GM19238 (cell line): ENCODE measurements at regions not wholly inside any gene's neighbourhood (a gene's known extent, or its start where the extent isn't known, plus 50 kb on each side); places are given as distances from the start of the nearest gene placed in this dataset.

ENCODE experiments used
- DNase-seq: peaks from one replicate; pipeline ENCODE4 v3.0.0; 2011; ENCODE audit warnings: low spot score; ENCODE audit not compliant: insufficient read length

DNA sequence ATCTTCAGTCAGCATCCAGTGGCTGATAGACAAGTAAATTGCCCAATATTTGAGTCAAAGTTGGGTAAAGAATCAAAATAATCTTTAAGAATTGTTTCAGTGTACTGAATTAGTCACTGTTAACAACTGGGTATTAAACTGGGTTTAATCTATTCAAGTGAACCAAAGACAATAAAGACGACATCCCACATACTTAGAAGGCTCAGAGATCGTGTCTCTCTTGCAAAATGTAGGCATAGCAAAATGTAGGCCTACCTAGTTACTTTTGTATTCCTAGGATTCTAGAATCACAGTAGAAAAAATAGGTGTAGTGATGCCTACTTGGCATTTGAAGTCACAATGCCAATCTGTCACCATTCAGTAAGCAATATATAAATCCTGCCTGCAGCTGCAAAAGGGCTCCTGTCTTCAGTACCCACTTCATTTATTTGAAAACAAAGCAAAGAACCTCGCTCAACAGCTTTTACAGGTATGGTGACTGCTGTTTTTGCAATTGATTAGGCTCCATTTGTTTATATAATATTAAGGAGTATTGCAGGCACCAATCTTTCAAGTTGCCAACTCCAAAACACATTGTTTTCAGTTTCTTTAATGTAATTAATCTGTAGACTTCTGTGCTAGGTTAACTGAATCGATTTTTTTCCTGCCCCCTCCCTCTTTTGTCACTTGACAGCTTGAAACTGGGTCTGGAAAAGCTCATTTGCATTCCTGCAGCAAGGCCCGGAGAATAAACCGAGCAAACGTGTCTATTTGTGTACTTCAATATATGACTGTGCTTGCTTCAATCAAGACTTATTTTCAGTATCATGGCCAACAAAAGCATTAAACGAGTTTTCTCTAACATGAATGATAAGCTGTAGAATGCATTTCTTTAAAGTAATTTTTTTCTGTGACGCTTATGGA, 1074.9 kb downstream of the TDRD15 start:
- no peak for DNase-seq

DNA sequence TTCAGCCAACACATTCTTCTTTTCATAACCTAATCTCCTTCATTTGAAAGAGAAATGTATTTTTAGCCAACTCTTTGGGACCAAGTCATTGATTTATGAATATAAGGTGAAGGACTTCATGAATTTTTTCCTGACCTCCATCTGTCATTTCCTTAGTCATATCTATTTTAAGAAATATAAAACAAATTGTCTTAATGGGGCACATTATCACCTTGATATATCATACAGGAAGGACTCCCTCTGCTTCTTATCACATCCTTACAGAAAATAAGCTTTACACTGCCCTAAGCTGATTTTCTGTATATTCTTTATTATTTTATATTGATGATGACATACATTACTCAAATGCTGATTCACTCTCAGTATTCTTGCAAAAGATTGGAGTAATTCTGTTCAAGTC, 1076.2 kb downstream of the TDRD15 start:
- no peak for DNase-seq

DNA sequence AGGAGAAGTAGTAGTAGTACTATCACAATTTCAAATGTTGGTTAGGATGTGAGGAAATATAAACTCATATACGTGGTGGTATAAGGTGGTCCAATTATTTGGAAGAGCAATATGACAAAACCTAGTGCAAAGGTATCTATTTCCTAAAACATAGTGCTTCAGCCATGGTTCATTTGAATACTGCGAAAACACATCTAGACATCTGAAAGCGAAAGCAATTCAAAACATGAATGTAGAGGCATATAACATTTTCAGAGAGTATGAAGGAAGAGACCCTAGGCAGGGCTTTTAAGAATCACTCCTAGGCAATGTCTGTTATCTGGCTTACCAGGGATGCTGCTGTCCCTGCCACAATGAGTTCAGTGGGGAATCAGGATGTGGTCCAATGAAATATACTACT, 1085.8 kb downstream of the TDRD15 start:
- DNase-seq: no peak

DNA sequence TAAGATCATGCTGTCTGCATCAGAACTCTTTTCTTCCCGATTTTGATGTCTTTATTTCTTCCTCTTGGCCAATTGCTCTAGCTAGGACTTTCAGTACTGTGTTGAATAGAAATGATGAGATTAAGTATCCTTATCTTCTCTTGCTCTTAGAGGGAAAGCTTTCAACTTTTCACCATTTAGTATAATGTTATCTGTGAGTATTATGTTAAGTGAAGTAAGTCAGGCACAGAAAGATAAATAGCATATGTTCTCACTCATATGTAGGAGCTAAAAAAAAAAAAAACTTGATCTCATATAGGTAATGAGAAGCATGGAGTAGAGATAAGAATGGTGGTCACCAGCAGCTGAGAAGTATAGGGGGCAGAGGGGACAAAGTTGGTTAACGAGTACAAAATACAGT, 1089.5 kb downstream of the TDRD15 start:
- no peak for DNase-seq

DNA sequence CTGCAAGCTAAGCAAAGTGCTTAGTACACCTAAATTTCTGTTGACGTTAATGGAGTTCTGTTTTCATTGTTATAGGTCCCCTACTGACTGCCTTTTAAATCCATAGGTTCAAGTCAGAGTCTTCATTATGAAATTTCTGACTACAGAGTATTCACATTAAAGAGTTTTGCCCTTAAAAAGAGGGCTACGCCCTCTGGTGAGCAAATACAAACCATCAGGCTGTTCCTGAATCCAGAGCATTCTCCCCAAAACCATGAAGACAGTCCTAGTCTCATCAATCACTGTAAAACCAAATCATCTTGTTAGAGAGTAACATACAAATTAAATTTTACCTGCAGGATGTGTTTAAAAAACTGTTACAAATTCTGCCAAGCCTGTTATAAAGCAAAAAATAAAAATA, 1091.7 kb downstream of the TDRD15 start:
- DNase-seq: no peak

DNA sequence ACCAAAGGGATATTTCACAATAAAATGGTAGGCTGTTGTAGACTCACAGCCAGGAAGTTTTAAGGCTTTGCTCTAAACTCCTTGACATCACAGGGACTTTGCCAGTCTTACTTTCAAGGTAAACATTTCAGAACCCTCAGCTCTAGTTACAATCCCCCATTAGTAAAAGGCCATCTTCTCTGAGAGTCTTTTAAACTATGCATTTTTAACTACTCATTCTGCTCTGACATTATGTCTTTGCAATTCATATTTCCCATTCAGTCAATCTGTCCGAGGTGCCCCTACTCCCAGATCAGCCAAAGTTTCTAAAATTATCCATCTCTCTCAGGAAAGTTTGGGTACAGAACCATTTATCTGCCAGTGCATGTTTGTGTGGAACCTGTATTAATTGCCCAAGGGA, 1094.1 kb downstream of the TDRD15 start:
- no peak for DNase-seq

DNA sequence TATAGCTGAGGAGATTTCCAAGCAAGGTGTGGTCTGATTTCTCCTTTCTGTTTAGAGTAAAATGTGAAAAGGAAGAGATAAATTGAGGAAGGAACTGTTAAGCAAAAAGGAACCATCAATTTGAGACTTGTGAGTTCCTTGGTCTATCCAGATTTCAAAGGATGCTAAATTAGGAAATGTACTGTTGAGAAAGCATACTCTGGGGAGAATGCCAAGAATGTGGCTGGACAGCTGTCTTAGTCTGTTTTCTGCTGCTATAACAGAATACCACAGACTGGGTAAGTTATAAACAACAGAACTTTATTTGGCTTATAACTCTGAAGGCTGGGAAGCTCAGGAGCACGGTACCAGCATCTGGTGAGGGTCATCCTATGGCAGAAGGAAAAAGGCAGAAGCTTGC, 1097.2 kb downstream of the TDRD15 start:
- DNase-seq: no peak

DNA sequence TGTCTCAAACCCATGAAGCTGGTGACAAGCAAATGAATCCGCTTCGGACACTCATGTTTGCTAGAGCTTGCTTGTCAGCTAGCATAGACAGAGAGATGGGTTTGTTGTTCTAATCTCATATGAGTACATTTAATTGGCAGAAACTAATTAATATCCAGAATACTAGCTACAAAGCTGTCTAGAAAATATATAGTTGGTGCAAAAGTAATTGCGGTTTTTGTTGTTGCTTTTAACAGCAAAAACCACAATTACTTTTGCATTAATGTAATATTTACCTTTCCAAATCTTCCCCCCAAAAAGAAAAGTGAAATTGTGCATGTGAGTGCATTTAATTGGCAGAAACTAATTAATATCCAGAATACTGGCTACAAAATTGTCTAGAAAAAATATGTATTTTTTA, 1115.2 kb downstream of the TDRD15 start:
- DNase-seq: no peak

DNA sequence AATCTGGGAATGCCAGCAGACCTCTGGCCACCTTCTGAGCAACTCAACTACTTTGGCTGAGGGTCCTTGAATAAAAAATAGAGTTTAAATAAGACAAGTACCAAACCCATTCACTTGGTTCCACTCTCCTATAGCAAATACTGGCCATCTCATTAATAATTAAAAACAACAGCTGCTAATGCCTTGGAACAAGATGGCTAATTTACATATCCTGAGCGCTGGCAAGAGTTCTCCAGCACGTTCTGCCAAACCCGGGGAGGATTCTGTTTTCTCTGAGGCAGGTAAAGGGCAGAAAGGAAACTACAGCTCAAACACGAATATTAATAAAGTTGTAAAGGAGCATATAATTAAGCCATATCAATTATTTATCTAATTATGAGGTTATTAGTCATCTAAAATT, 1123.7 kb downstream of the TDRD15 start:
- DNase-seq: no peak

DNA sequence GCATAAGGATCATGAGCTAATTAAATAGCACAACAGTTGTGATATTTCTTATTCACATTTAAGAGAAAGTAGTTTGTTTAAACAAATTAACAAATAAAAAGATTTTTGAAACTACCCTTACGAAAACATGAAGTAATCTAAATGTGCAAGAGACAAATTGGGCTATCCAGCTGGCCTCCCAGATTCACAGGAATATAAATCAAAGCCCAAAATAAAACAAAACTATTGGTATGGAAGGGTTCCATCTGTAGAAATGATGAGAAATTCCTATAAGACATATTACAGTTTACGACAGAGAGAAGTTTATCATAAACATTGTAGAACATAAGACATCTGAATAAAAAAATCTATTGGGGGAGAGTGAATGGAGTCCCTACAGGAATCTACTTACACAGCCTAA, 1125.1 kb downstream of the TDRD15 start:
- no peak for DNase-seq

DNA sequence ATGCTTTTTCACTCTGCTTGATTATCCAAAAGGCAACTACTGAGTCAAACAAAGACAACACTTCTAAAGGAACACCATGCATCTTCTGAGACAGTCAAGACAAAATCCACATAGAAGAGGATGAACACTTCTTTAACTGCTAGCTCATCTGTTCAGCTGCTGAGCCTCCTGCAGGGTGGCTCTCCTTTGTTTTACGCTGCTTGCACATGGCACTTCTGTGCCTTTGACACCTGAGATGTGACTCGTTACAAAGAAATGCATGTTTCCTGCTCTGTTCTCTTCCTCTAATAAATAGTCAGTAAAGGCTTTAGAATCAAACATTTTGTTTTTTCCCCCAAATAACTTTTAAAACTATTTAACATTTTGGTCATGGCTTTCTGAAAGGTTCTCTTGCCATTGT, 1129.4 kb downstream of the TDRD15 start:
- DNase-seq: no peak

DNA sequence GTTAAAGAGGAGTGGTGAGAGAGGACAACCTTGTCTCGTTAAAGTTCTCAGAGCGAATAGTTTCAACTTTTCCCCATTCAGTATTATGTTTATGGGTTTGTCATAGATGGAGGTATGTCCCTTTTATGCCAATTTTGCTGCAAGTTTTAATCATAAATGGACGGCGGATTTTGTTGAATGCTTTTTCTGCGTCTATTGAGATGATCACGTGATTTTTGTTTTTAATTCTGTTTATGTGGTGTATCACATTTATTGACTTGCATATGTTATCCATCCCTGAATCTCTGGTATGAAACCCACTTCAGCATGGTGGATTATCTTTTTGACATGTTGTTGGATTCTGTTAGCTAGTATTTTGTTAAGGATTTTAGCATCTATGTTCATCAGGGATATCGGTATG, 1123.8 kb upstream of the KLHL29 start:
- DNase-seq: no peak

DNA sequence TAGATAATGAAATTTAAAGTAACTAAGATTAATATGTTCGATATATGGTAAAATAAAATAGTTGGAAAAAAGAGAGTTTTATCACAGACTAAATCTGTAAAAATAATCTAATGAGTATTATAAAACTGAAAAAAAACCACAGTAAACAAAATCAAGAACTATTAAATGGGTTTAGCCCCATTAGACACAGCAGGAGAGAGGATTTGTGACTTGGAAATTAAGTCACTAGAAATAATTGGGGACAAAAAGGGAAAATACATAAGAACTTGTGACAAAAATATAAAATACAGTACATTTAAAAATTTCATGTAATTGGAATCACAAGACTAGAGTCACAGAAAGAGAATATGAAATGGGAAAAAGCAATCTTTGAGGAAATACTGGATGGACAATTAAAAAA, 1114.6 kb upstream of the KLHL29 start:
- no peak for DNase-seq

DNA sequence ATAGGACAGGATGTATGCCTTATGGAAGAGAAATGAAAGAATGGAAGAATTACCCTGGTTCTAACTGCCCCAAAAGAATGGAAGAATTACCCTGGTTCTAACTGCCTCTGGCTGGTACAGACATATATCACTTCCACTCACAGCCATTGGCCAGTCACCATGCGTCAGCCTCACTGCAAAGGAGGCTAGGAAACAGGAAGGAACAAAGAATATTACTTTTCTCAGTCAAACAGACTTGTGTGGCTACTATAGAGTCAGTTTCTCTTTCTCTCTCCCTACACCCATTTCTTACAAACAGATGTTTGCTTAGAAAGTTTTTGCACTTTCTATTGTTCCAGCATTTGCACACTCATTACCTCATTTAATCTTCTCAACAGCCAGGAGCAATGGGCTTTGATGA, 1111.1 kb upstream of the KLHL29 start:
- no peak for DNase-seq

DNA sequence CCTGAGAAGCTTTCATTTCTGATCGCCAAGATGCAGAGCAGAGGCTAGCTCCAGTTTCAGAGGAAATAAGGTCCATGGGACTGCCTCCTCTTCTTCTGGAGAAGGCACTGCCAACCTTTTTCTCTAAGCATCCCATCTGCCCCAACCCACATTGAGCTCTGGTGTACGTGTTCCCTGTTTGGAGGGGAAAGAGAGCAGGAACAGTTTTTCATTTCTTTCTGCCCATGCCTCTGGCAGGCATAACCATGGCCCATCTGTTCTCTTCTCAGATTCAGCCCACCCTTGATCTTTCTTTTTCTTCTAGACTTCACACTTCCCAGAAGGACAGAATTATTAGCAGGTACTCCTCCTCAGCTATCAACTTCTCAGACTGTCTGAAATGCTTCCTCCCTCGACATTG, 1110.3 kb upstream of the KLHL29 start:
- no peak for DNase-seq

DNA sequence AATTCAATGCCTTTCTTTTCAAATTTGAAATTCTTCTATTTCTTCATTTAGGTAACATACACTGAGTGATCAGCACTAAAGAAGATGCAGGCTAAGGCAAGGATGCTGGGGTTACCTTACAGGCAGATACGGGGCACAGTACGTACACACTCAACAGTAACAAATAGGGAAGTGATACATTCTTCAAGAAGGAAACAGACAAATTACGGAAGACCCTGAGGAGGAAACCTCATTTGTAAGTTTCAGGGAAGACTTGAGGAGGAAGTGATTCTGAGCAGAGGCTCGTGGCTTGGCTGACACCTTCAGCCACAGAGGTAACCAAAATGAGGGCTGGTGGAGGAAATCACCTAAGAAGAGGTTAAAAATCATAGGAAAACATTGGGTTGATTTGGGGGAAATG, 1108.3 kb upstream of the KLHL29 start:
- no peak for DNase-seq

DNA sequence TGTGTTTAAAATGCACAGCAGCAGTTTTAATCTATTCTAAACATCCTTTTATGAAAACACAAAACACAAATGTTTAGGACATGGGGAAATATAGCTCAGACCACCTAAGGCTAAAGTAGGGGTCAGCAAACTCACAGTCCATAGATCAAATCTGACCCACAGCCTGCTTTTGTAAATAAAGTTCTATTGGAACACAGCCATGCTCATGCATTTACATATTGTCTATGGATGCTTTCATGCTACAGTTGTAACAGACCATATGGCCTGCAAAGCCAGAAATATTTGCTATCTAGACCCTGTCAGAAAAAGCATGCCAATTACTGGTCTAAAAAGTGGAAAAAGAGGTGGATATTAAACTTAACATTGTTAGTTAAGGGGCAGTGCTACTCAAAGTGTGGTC, 1105.4 kb upstream of the KLHL29 start:
- no peak for DNase-seq

DNA sequence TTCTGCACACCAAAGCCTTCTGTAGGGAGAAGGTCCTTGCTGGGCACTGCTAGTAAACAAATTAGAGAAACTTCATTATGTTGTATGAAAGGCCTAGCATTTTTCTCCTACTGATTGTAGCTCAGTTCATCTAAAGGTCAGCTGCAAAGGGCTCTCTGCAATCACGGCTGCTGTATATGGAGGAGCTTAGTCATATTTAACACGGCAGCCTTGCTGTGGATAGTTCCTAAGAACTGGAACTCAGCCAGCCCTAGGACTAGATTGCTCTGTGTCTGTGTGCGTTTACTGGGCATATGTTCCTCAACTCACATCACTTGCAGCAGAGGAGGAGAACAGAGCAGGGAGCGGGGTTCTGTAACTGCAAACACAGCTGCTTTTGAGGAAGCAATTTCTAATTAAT, 1103.9 kb upstream of the KLHL29 start:
- DNase-seq: no peak

DNA sequence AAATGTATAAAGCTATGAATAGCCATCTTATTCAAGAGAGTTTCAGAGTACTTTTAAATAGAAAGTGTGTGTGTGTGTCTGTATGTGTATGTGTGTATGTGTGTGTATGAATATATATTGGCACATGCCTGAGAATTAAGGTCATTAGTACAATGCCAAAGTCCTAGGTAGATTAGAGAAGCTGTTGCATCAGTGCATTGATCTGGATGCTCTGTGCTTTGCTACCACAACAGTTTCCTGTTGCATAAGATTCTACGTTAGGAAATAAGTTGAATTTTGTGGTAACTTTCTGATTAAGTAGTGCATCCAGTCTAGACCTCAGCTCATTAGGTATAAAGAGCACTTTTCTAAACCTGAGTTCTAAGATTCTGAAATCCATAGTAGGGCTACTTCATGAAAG, 1102.8 kb upstream of the KLHL29 start:
- no peak for DNase-seq

DNA sequence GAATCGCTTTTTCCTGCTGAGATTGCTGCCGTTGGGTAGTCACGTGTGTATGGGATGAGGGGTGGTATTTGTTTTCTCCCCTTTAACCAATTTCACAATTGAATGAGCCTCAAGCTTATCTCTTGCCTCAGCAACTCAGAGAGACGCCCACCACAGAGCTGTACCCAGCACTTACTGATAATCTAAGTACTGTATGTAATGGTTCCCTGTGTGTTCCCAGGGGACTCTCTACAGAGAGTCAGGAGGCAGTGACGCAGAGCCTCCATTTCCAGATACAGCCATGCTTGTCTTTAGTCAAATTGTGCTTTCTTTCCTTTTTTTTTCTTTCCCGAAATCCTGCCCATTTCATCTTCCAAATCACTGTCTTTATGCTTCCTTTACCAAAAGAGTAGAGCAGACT, 1102.1 kb upstream of the KLHL29 start:
- no peak for DNase-seq

DNA sequence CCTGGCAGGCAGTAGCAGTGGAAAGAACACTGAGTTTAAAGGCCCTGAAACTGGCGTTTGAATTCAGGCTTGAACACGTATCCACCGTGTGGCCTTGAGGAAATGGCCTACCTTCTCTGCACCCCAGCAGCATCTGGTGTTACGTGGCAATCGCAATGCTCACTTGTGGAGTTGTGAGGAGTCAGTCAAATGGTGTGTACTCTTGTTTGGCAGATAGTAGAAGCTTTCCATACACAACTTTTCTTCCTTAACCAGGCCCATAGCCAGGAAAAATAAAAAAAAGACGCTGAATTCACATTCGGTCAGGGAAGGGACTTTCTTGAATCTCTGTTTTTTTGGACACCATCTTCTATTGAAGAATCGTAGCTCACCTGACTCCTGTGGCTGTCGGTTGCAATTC, 1101.5 kb upstream of the KLHL29 start:
- no peak for DNase-seq

DNA sequence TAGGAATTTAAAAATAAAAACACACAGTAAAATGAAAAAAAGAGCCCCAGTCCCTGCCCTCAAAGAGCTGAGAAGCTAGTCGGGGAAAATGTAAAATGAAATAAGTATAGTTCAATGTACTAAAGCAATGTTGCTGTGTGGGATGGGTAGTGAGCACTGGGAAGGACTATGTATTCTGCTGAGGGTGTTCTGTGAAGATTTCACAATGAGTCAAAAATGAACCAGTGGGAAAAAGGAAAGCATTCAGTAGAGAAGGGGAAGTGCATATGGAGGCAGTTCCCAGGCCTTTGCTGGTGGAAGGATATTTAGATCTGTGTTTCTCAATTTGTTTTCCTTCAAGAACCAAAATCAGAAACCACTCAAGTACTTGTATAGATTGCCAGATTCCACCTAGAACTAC, 1094.7 kb upstream of the KLHL29 start:
- DNase-seq: no peak

DNA sequence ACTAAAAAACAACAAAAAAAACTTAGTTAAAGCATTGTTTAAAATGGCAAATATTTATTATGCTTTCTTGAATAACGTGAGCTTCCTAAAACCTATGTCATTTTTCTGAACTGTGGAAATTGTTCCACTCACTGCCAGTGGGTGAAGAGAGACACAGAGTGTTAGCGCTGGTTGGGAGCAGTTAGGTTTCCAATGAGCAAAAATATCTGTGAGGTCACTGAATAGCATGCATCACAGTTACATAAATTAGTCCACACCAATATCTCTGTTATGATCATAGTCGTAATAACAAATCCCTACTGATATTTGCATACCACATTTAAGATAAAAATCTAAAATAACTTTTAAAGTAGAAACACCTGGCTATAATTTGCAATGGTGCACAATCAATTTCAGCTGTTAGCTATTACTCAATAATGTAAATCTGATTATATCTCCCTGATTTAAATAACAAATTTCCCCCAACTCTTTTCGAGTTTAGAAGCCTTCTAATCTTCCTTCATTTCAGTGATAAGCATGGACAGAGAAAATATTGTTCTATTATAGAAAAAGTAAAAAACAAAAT, 1094.0 kb upstream of the KLHL29 start:
- no peak for DNase-seq
